ENCODE measurements at regions not wholly inside any gene's neighbourhood (a gene's known extent, or its start where the extent isn't known, plus 50 kb on each side); places are given as distances from the start of the nearest gene placed in this dataset.

DNA sequence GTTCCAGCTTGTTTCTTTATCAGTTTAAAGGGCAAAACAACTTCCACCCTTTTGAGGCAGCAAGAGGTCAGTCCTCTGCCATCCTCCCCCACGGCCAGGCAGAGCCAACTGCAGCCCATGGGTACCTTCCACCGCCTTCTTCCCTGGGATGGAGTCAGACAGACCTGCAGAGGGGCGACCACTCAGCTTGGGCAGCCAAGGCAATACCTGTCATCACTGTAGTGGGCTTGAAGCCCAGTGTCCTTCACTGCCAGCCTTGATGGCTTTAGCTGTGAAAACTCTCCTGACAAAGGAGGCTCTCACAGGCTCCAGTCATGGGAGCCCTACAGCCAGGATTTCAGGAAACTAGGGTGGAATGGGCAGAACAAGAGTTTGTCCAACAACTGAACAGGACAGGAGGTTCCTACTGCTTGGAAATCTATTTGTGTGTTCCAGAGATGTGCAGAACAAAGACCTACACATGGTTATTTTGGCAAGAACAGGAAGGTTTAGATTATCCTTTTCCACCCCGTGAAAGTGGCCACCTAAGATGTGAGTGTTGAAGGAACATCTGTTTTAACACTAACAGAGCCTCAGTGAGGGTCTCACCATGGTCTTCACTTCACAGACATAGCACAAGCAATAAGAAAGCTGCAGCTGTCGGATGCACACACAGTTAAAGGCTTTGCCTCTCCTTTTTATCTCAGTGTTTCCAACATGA lies 93.9 kb upstream of the RMDN2 start:
- TF ChIP-seq, protein P1, sequence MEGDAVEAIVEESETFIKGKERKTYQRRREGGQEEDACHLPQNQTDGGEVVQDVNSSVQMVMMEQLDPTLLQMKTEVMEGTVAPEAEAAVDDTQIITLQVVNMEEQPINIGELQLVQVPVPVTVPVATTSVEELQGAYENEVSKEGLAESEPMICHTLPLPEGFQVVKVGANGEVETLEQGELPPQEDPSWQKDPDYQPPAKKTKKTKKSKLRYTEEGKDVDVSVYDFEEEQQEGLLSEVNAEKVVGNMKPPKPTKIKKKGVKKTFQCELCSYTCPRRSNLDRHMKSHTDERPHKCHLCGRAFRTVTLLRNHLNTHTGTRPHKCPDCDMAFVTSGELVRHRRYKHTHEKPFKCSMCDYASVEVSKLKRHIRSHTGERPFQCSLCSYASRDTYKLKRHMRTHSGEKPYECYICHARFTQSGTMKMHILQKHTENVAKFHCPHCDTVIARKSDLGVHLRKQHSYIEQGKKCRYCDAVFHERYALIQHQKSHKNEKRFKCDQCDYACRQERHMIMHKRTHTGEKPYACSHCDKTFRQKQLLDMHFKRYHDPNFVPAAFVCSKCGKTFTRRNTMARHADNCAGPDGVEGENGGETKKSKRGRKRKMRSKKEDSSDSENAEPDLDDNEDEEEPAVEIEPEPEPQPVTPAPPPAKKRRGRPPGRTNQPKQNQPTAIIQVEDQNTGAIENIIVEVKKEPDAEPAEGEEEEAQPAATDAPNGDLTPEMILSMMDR (IDR thresholded peaks at IDR 0.05; ENCODE audit: low read depth, low read length, missing control alignments): no peak
- H3K4me3 ChIP-seq (replicated peaks; ENCODE audit: low read depth, low read length): no peak overlapping the region
- DNase-seq (ENCODE audit: extremely low read depth, low read depth): no peak

- TF ChIP-seq, protein P1 (IDR thresholded peaks at IDR 0.05; ENCODE audit: low read depth, low read length, missing control alignments): peak; percentile 89
- H3K4me3 ChIP-seq (replicated peaks; ENCODE audit: low read depth, low read length): no peak overlapping the region
- DNase-seq (ENCODE audit: extremely low read depth, low read depth): peak; percentile 79
Measured at GRCh38 chr2:37832590-37833197, 92.4 kb upstream of the RMDN2 start.

DNA sequence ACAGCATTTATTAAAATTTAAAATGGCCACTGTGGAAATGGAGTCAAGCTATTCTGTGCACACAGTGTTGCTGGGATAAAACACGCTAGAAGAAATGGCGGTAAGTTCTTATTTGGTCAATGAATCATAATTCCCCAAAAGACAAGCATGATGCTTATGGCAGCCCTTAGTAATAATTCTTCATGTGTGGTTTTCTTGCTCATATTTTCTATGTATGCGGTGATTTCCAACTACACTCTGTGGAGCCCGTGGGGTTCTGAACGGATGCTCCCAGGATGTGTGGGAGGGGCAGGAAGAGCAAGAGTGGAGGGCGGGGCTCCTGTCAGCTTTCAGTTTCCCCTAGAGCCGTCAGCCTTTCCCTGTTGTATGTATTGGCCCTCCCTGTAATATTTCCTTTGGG lies 91.7 kb upstream of the RMDN2 start:
- no peak overlapping the region for H3K4me3 ChIP-seq (replicated peaks; ENCODE audit: low read depth, low read length)
- DNase-seq (ENCODE audit: extremely low read depth, low read depth): no peak
- TF ChIP-seq, protein P1 (IDR thresholded peaks at IDR 0.05; ENCODE audit: low read depth, low read length, missing control alignments): no peak

- no peak for DNase-seq (ENCODE audit: extremely low read depth, low read depth)
- TF ChIP-seq, protein P1 (IDR thresholded peaks at IDR 0.05; ENCODE audit: low read depth, low read length, missing control alignments): no peak
- no peak overlapping the region for H3K4me3 ChIP-seq (replicated peaks; ENCODE audit: low read depth, low read length)
Measured at GRCh38 chr2:37836270-37836669, 88.8 kb upstream of the RMDN2 start.

DNA sequence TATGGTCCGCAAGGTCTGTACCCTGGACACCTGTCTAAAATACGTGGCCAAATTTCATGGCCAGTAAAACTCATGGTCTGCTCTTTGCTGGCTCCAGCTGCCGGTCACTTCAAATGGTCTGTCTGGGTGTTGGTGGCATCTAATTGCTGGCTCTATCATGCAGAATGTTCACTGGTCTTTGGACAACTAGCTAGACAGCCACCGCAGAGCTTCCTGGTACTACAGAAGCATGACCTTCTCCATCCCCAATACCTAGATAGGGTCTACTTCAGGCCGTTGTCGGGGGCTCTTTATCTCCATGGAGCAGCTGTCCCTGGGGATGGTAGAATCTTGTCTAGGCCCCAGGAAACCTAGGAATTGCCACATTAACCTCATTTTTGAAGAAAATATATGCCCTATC lies 88.4 kb upstream of the RMDN2 start:
- TF ChIP-seq, protein P1 (IDR thresholded peaks at IDR 0.05; ENCODE audit: low read depth, low read length, missing control alignments): no peak
- DNase-seq (ENCODE audit: extremely low read depth, low read depth): no peak
- no peak overlapping the region for H3K4me3 ChIP-seq (replicated peaks; ENCODE audit: low read depth, low read length)

- TF ChIP-seq, protein P1 (IDR thresholded peaks at IDR 0.05; ENCODE audit: low read depth, low read length, missing control alignments): no peak
- H3K4me3 ChIP-seq (replicated peaks; ENCODE audit: low read depth, low read length): no peak overlapping the region
- DNase-seq (ENCODE audit: extremely low read depth, low read depth): no peak
Measured at GRCh38 chr2:37837628-37838328, 87.3 kb upstream of the RMDN2 start.

All from HFF-Myc (cell line).